HCT116 (cell line): ENCODE measurements at regions not wholly inside any gene's neighbourhood (a gene's known extent, or its start where the extent isn't known, plus 50 kb on each side); places are given as distances from the start of the nearest gene placed in this dataset.

Experiments
- ATAC-seq: fragments of 200-7000 bp; cut with Tn5 transposase; 2 replicates; pipeline ENCODE4 v1.9.1; 2020; ENCODE audit warnings: mild to moderate bottlenecking, moderate library complexity
- BruUV-seq: library from RNA; stranded (reverse); fragments of 400-500 nt; replicated peaks from 2 replicates; lab custom pipeline; 2021; lab: Mats Ljungman, UMichigan
- CTCF ChIA-PET: fragments of 300-600 bp; sonication (Branson Sonifier 250); formaldehyde crosslinking; loops from one replicate; lab custom pipeline; 2021; ENCODE audit warnings: antibody characterized with exemption; lab: Charles Lee
- POLR2A ChIA-PET: fragments of 300-600, 350-600 bp; sonication (Branson Sonifier 250); formaldehyde crosslinking; loops from one replicate; lab custom pipeline; 2021; ENCODE audit warnings: antibody characterized with exemption; lab: Charles Lee
- RAD21 ChIA-PET, 2 experiments: fragments of 300-600 bp; sonication (Branson Sonifier 250); formaldehyde crosslinking; loops; one replicate each; lab custom pipeline; 2023; ENCODE audit warnings: low total read pairs in 2 of 2; ENCODE audit not compliant: uncharacterized antibody in 2 of 2, unreplicated experiment in 2 of 2, low non-redundant PET in 1 of 2; lab: Charles Lee
- DNase-seq: peaks from one replicate; pipeline ENCODE4 v3.0.0-alpha.2; 2010; ENCODE audit warnings: low read depth, low spot score
- H2AFZ ChIP-seq: fragments of 200-600 bp; shearing (Covaris generic), sonication (generic); 2 replicates; pipeline ENCODE4 v1.6.1; 2017; ENCODE audit warnings: low read depth, mixed run types, mixed read lengths, antibody characterized with exemption, low read length; ENCODE audit not compliant: poor library complexity, severe bottlenecking
- H3K27ac ChIP-seq: 2 replicates; pipeline ENCODE4 v1.5.1; 2012; ENCODE audit warnings: low read depth, low read length
- H3K27me3 ChIP-seq: fragments of 200-600 bp; sonication (generic); 2 replicates; pipeline ENCODE4 v1.6.1; 2016; ENCODE audit warnings: mixed run types, low read length, mixed read lengths; ENCODE audit not compliant: insufficient read depth
- H3K36me3 ChIP-seq, 2 experiments: fragments of 200-500 bp in 1 of 2; fragments of 200-600 bp in 1 of 2; sonication (Bioruptor generic) in 1 of 2; sonication (generic) in 1 of 2; 2 replicates each; pipeline versions ENCODE4 v1.5.1 to v1.6.1; 2014 to 2016; ENCODE audit warnings: low read length in 2 of 2, inconsistent platforms in 1 of 2, mixed read lengths in 1 of 2, mixed run types in 1 of 2; ENCODE audit not compliant: insufficient read depth in 2 of 2, control insufficient read depth in 1 of 2
- H3K4me1 ChIP-seq, 2 experiments: fragments of 200-600 bp in 1 of 2; sonication (generic) in 1 of 2; 2 replicates each; pipeline versions ENCODE4 v1.5.1 to v1.6.1; 2012 to 2017; ENCODE audit warnings: low read length in 2 of 2, inconsistent platforms in 1 of 2, mild to moderate bottlenecking in 1 of 2, mixed read lengths in 1 of 2, mixed run types in 1 of 2, moderate library complexity in 1 of 2; ENCODE audit not compliant: insufficient read depth in 2 of 2, control insufficient read depth in 1 of 2
- H3K4me2 ChIP-seq: fragments of 200-600 bp; sonication (generic); 2 replicates; pipeline ENCODE4 v1.6.1; 2017; ENCODE audit warnings: mixed run types, low read length, mixed read lengths
- H3K4me3 ChIP-seq, 2 experiments: fragments of 200-600 bp in 1 of 2; sonication (generic) in 1 of 2; replicated peaks in 1 of 2; 2 replicates each; pipeline ENCODE4 v1.5.1; 2011 to 2016; ENCODE audit warnings: low read length in 2 of 2, control low read depth in 1 of 2, low read depth in 1 of 2, mild to moderate bottlenecking in 1 of 2, mixed read lengths in 1 of 2, mixed run types in 1 of 2
- H3K79me2 ChIP-seq: fragments of 200-600 bp; sonication (generic); 2 replicates; pipeline ENCODE4 v1.6.1; 2017; ENCODE audit warnings: mild to moderate bottlenecking, mixed run types, low read length, moderate library complexity, mixed read lengths; ENCODE audit not compliant: insufficient read depth
- H3K9ac ChIP-seq: fragments of 200-600 bp; sonication (generic); 2 replicates; pipeline ENCODE4 v1.6.1; 2016; ENCODE audit warnings: low read length, mixed read lengths
- H3K9me2 ChIP-seq: fragments of 200-600 bp; sonication (generic), shearing (Covaris generic); 2 replicates; pipeline ENCODE4 v1.6.1; 2017; ENCODE audit warnings: mixed run types, mild to moderate bottlenecking, moderate library complexity; ENCODE audit not compliant: insufficient read depth
- H3K9me3 ChIP-seq, 2 experiments: fragments of 200-500 bp in 1 of 2; fragments of 200-600 bp in 1 of 2; sonication (Bioruptor generic) in 1 of 2; sonication (generic) in 1 of 2; 2 replicates each; pipeline ENCODE4 v1.6.1; 2014 to 2017; ENCODE audit warnings: low read length in 2 of 2, mixed read lengths in 2 of 2, inconsistent platforms in 1 of 2, low read depth in 1 of 2, mild to moderate bottlenecking in 1 of 2, mixed run types in 1 of 2, moderate library complexity in 1 of 2; ENCODE audit not compliant: control insufficient read depth in 1 of 2, insufficient read depth in 1 of 2
- H4K20me1 ChIP-seq: fragments of 200-600 bp; sonication (generic), shearing (Covaris generic); 2 replicates; pipeline ENCODE4 v1.6.1; 2017; ENCODE audit warnings: mixed run types, mild to moderate bottlenecking, moderate library complexity; ENCODE audit not compliant: insufficient read depth
- CBX3 ChIP-seq: IDR thresholded peaks from 2 replicates; pipeline ENCODE4 v1.6.1; 2012; ENCODE audit warnings: low read depth
- CEBPB ChIP-seq: IDR thresholded peaks from 2 replicates; pipeline ENCODE4 v1.6.1; 2012; ENCODE audit warnings: low read depth
- EGR1 ChIP-seq: IDR thresholded peaks from 2 replicates; pipeline ENCODE4 v1.6.1; 2012; ENCODE audit warnings: low read depth
- ELF1 ChIP-seq: IDR thresholded peaks from 2 replicates; pipeline ENCODE4 v1.6.1; 2012; ENCODE audit warnings: low read depth, borderline replicate concordance
- EZH2 ChIP-seq: fragments of 200-600 bp; sonication (generic); IDR thresholded peaks from 2 replicates; pipeline ENCODE4 v1.6.1; 2017; ENCODE audit warnings: antibody characterized with exemption, mixed run types
- POLR2A ChIP-seq: IDR thresholded peaks from 2 replicates; pipeline ENCODE4 v1.7.0; 2011; ENCODE audit warnings: borderline replicate concordance; ENCODE audit not compliant: insufficient read depth, insufficient read length; ENCODE audit errors: extremely low read depth
- RAD21 ChIP-seq: IDR thresholded peaks from 2 replicates; pipeline ENCODE4 v1.6.1; 2012; ENCODE audit warnings: low read depth, mild to moderate bottlenecking
- TCF7L2 ChIP-seq: IDR thresholded peaks from 2 replicates; pipeline ENCODE4 v1.7.0; 2011; ENCODE audit warnings: borderline replicate concordance, inconsistent platforms; ENCODE audit not compliant: insufficient read depth, insufficient read length; ENCODE audit errors: extremely low read depth
- ZFX ChIP-seq: fragments of 450-650 bp; IDR thresholded peaks from 2 replicates; pipeline ENCODE4 v1.6.1; 2017
- ZNF274 ChIP-seq: fragments of 200-500 bp; sonication (Bioruptor generic); IDR thresholded peaks from 2 replicates; pipeline ENCODE4 v1.6.1; 2014; ENCODE audit warnings: mild to moderate bottlenecking, low read depth, low read length, inconsistent platforms
- intact Hi-C: fragments of 100-400 bp; cut with micrococcal nuclease; formaldehyde crosslinking; loops from 2 replicates; pipeline ENCODE4 v1.10.0; 2022
- TF ChIP-seq, protein P1 (sequence below), 3 experiments: fragments of 200-600 bp in 1 of 3; sonication (generic) in 1 of 3; IDR thresholded peaks in 2 of 3; conservative IDR thresholded peaks in 1 of 3; 2 replicates each; pipeline ENCODE4 v1.5.1; 2012 to 2017; ENCODE audit warnings: low read depth in 2 of 3, low read length in 2 of 3, antibody characterized with exemption in 1 of 3, borderline replicate concordance in 1 of 3, control low read depth in 1 of 3, mild to moderate bottlenecking in 1 of 3, mixed read lengths in 1 of 3, mixed run types in 1 of 3, moderate library complexity in 1 of 3; ENCODE audit not compliant: insufficient read depth in 1 of 3

DNA sequence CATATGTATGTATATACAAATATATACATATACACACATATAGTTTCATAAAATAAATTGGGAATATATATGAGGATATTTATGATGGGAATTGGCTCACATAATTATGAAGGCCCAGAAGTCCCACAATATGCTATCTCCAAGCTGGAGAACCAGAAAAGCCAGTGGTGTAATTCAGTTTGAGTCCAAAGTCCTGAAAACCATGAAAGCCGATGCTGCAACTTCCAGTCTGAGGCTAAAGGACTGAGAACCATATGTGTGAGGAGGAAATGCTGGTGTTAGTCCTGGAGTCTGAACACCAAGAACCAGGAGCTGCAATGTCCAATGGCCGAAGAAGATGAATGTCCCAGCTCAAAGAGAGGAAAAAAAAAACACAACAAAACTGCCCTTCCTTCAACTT lies 65.5 kb upstream of the PRKD1 start:
- CTCF ChIA-PET = no interaction called here
- Histone ChIP-seq H3K4me1 (no peaks in the 10 kb centered on the region), H3K4me3 (no peak overlapping the region), H3K79me2 (no peaks in the 10 kb centered on the region), H3K9me2 (no peaks in the 10 kb centered on the region), H3K27ac (no peak overlapping the region), H3K36me3 (no peaks in the 10 kb centered on the region), H3K4me2 (no peak overlapping the region), H3K9ac (no peak overlapping the region), H3K9me3 (peaks cover 5 to 22% of the 10 kb centered on the region in 2 experiments; a peak in 2 of 4 replicates), H3K27me3 (no peaks in the 10 kb centered on the region), H4K20me1 (no peaks in the 10 kb centered on the region), H2AFZ (no peak overlapping the region)
- intact Hi-C loops = no loop called here
- TF ChIP-seq EGR1 (no peak), CBX3 (no peak), CEBPB (no peak), ELF1 (no peak), ZFX (no peak), ZNF274 (no peak)
- no peak for DNase-seq
- no TSS peak for BruUV-seq
- POLR2A ChIA-PET = no interaction called here
- RAD21 ChIA-PET = no interaction called here
- ATAC-seq = no peak

DNA sequence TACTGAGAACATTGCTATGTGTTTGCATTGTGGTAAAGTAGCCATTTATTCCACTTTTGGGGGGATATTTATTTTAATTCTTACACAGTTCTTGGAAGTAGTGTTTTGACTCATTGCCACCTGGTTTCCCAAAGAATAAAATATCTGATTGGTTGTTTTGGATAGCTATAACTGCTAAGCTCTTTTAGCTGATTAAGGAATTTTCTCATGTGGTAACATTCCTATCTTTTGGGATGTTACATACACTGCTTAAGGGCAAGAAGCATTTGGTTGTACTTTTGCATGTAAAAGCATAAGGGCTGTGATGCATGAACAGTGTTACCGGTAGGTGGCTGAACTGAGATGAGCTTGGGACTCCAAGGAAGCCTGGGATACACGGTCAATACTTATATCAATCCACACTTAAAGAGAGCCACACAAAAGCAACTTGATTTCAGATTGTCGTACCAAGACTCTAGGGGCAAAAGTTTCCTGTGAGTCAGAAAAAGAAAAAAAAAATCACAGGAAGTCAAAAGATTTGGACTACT lies 71.4 kb upstream of the PRKD1 start:
- H3K4me3 ChIP-seq = no peak overlapping the region
- ChIA-PET CTCF (no interaction called here), RAD21 (no interaction called here), POLR2A (no interaction called here)
- H3K79me2 ChIP-seq = no peaks in the 10 kb centered on the region
- H3K9me2 ChIP-seq = no peaks in the 10 kb centered on the region
- no peak overlapping the region for H2AFZ ChIP-seq
- H3K4me2 ChIP-seq = no peak overlapping the region
- H3K9ac ChIP-seq = no peak overlapping the region
- ATAC-seq = no peak
- H3K4me1 ChIP-seq = no peaks in the 10 kb centered on the region
- H3K27me3 ChIP-seq = no peaks in the 10 kb centered on the region
- TF ChIP-seq RAD21 (no peak), ZFX (no peak), EZH2 (no peak), POLR2A (no peak), TCF7L2 (no peak), ZNF274 (no peak)
- TF ChIP-seq, protein P1, sequence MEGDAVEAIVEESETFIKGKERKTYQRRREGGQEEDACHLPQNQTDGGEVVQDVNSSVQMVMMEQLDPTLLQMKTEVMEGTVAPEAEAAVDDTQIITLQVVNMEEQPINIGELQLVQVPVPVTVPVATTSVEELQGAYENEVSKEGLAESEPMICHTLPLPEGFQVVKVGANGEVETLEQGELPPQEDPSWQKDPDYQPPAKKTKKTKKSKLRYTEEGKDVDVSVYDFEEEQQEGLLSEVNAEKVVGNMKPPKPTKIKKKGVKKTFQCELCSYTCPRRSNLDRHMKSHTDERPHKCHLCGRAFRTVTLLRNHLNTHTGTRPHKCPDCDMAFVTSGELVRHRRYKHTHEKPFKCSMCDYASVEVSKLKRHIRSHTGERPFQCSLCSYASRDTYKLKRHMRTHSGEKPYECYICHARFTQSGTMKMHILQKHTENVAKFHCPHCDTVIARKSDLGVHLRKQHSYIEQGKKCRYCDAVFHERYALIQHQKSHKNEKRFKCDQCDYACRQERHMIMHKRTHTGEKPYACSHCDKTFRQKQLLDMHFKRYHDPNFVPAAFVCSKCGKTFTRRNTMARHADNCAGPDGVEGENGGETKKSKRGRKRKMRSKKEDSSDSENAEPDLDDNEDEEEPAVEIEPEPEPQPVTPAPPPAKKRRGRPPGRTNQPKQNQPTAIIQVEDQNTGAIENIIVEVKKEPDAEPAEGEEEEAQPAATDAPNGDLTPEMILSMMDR (IDR thresholded peaks at IDR 0.05 in 2 of 3, conservative IDR thresholded peaks at IDR 0.05 in 1 of 3; ENCODE audit: borderline replicate concordance in 1 of 3, insufficient read depth in 1 of 3, low read depth in 2 of 3, low read length in 2 of 3) = no peak
- H4K20me1 ChIP-seq = no peaks in the 10 kb centered on the region
- intact Hi-C loops = no loop called here
- BruUV-seq = no TSS peak
- no peak overlapping the region for H3K27ac ChIP-seq
- H3K9me3 ChIP-seq = peaks cover 12 to 33% of the 10 kb centered on the region in 2 experiments; a peak in 2 of 4 replicates
- DNase-seq = no peak
- H3K36me3 ChIP-seq = no peaks in the 10 kb centered on the region
